DMS53 (cell line): ENCODE measurements at regions not wholly inside any gene's neighbourhood (a gene's known extent, or its start where the extent isn't known, plus 50 kb on each side); places are given as distances from the start of the nearest gene placed in this dataset.

ENCODE experiments used
- DNase-seq: peaks from one replicate; lab custom pipeline; 2025; lab: John Stamatoyannopoulos, UW

DNA sequence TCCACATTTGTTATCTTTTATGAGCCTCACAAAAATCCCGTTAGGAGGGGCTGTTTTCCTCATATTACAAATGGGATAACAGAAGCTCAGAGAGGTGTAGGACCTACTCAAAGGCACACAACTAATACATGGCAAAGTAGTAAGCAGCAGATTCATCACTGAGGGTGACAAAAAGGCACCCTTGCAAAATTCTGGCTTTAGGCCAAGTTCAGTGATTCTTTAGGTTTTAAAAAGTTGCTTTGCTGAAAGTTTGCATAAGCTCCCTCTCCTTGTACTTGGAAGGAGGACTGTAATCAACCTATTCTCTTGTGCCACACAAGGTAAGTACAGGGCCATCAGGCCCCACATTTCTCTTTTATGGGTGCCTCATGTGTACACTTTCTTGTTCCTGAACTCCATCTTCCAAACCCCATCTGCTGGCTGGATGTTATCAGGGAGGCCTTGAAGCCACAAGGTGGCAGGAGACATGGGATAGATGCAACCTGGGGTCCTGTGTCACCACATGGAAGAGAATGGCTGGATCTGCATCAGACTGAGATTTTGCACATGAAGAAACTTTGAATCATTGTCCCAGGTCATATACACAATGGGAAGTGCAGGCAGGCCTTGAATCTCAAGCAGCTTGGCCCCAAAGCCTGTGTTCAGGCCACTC, 311.6 kb downstream of the MSX2 start:
- DNase-seq = peak; percentile 43

GRCh38 chr5:175034924-175035323, 310.5 kb downstream of the MSX2 start:
- no peak for DNase-seq

DNA sequence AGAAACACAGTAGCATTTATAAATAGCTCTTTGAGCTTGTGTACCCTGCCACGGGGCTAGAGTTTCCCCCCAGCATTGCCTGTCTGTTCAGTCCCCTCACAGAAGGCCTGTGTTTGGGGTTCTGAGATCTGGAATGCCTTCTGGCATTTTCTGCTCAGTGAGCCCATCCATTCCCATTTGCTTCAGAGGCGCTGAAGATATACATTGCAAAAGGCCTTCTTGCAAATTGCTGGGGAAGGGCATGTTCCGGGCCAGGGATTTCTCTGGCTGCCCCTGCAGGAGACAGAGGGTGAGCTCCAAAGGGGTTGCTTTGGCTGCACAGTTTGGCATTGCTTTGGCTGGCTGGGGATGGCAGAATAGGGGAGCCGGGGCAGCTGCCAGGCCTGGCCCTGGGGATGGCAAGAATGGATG, 308.4 kb downstream of the MSX2 start:
- no peak for DNase-seq

GRCh38 chr5:175032013-175032412, 307.6 kb downstream of the MSX2 start:
- DNase-seq = no peak

GRCh38 chr5:175027390-175027789, 303.0 kb downstream of the MSX2 start:
- DNase-seq = no peak

- no peak for DNase-seq
Measured at GRCh38 chr5:175025077-175025476, 300.7 kb downstream of the MSX2 start.

GRCh38 chr5:175021841-175022625, 297.7 kb downstream of the MSX2 start:
- DNase-seq = no peak

GRCh38 chr5:175021321-175021720, 296.9 kb downstream of the MSX2 start:
- no peak for DNase-seq

DNA sequence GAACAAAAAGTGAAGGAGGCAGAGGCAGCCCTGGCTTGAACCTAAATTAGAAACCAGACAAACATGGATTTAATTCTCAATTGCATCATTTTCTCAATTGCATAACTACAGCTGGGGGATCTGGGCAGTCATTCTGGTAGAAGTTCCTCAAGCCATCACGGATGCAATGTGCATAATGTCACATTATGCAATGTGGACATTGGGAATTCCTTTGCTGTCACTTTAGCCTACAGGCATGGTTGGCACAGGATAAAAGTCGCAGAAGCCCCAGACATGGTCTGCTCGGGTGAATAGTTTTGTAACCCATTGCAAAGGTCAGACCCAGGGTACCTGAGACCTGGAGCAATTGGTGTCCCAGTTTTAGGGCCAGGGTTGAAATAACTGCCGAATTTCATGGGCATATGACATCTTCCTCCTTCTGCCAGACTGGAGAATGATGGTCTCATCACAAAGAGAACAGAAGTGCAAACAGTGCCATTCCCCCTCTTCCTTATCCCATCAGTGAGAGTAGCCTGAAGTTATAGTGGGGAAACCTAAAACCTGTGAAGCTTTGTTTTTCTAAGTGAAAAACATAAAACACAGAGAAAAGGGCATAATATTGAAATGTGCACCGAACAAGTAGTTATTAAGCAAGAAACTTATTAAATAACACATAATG, 290.8 kb downstream of the MSX2 start:
- no peak for DNase-seq

- no peak for DNase-seq
Measured at GRCh38 chr5:175013251-175013650, 288.9 kb downstream of the MSX2 start.

DNA sequence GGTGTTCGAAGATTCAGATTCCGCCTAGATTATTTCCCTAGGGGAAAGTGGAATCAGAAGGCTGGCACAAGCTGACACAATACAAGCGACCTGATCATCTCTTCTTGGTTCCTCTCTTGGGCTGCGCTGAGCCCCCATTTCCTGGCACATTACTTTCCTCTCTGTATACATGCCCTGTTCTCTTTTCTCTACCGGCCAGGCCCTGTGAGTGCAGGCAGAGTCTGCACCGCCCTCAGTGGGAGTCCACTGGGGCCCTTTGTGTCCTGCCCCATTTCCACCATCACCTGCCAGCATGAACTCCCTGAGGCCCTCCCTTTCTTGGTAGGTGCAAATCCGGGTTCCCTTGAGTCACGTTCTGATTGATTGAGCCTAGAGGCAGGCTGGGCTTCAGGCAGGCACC, 287.9 kb downstream of the MSX2 start:
- DNase-seq = no peak

- DNase-seq = no peak
Measured at GRCh38 chr5:175003531-175003930, 279.1 kb downstream of the MSX2 start.

DNA sequence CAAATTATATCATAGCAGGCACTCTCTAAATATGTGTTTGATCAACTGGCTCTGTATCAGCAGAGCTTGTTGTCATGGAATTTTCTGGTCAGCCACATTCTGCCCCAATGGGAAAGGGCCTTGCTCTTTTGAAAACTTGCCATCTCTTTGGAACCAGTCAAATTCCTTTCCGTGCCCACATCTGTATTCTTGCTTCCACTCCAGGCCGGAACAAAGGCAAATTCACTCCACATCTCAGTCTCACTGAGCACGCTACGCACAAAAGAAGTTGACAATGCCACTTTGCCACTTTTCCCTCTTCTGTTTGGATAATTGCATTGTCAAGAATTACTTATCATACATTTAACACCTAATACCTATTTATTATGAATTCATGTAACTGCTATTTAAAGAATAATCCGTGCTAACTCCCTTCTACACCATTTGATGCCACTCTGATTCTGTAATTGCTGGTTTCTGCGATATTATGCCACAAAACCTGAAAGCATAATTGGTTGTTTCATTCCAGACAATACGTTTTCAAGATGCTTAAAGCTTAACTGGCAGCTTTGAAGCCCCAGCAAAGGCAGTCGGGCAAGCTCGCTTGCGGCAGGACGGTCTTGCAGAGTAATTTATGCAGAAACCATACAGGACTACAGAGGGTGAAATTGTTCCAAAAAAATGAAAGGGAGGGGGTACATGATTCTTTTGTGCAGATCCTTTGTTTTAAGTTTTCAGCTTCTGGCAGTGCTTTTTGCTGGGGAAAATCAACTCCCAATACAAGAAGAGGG, 277.7 kb downstream of the MSX2 start:
- DNase-seq = no peak

GRCh38 chr5:175001311-175001710, 276.9 kb downstream of the MSX2 start:
- no peak for DNase-seq

DNA sequence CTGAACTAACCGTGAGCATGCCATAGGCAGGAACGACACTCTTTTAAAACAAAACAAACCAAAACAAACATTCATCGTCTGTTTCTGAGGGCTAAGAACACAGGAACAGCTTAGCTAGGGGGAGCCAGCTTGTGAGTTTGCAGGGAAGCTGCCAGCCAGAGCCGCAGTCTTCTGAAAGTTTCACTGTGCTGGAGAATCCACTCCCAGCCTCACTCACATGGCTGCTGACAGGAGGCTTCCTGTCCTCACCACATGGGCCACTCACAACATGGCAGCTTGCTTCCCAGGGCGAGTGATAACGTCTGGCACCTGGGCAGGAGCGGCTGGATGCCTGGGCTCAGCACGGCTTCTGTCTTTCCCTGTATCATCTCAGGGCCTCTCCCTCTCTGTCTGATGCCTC, 275.2 kb downstream of the MSX2 start:
- DNase-seq = no peak

DNA sequence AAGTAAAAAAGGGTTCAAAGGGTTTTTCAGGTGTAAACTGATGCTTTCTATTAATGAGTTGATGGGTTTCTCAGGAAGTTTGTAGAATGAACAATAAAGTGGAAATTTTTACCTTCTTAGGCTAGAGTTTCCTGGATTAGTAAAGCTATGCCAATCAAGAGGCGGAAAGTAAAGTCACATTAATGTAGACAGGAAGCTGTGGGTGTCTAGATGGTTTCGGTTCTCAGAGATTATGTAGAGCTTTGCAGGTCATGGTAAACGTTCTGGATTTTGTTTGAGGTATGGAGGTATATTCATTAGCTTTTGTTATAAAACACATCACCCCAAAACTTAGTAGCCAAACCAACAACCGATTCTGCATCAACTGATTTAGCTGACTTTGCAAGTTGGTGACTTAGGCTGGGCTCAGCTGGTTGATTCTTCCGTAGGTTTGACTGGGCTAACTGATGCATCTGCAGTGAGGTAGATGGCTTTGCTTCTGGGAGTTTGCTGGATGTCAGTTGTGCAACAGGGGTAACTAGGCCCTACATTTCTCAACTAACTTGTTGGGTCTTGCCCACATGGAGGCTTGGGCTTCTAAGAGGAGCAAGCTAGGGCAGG, 273.8 kb downstream of the MSX2 start:
- DNase-seq = no peak

DNA sequence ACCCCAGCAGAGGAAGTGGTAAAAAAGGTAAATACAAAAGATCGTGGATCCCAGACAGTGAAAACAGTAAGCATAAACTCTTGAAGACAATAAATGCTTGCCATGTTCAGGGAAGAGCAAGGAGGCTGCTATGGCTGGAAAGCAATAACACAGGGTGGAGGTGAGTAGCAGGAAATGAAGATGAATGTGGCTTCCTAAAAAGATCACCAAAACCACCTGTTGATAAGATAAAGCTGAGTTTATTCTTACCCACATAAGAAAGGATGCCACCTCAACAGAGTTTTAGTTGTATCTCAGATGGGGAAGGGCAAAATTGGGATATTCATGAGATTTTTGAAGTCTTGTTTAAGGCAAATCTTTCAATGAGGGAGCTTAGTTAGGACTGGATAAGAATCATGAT, 273.3 kb downstream of the MSX2 start:
- no peak for DNase-seq

DNA sequence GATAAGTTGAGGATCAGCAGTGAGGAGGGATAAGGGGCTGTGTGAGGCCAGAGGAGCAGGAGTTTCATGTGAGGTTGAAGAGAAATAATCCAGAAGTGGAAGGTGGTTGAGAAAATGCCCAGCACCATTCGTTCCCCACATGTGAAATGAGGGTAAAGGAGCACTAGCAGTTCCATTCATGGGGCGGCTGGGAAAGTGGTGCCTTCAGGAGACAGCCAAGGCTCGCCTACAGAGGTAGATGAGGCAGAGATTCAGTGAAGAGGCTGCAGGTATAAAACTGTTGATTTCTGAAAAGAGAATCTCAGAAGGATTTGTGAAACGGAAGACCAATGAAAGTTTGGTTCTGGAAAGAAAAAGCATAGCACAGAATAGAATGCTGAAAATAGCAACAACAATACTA, 272.6 kb downstream of the MSX2 start:
- DNase-seq = no peak

DNA sequence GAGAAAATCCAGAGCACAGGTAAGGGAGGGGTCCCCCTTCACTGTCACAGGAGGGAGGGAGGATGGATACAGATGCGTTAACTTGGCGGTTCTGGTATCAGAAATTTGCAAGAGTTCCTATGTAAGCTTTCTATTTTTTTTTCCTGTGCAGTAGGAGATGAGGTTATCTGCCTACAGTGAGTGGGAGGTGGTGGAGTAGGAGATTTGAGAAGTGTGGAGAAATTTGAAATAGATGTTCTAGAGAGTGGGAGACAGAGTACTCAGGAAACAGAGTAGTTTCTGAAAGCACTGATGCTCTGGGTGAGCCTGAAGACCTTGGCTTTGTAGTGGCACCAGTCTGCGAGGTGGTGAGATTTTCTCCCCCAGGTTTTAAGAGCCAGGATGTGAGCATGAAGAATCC, 271.4 kb downstream of the MSX2 start:
- no peak for DNase-seq

GRCh38 chr5:174991847-174992246, 267.5 kb downstream of the MSX2 start:
- no peak for DNase-seq

DNA sequence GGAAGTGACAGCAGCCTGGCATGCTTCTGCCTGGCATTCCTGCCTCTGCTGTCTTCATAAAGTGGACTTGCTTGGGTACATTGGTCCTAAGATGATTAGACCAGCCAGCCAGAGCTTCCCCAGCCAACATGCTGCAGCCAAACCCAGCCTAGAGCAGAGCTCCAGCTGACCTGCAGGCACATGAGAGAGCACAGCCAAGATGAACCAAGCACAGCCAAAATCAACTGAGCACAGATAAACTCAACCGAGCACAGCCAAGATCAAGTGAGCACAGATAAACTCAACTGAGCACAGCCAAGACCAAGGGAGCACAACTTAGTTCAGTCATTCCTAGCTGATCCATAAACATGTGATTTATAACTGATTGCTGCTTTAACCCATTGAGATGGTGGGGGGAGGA, 266.5 kb downstream of the MSX2 start:
- DNase-seq = no peak

GRCh38 chr5:174987443-174988012, 263.1 kb downstream of the MSX2 start:
- DNase-seq = no peak
